ENCODE measurements at regions not wholly inside any gene's neighbourhood (a gene's known extent, or its start where the extent isn't known, plus 50 kb on each side); places are given as distances from the start of the nearest gene placed in this dataset.

- TF ChIP-seq CEBPB (IDR thresholded peaks at IDR 0.05) (no peak), YY1 (IDR thresholded peaks at IDR 0.05; ENCODE audit: low read depth) (no peak), REST (IDR thresholded peaks at IDR 0.05; ENCODE audit: low read depth) (no peak)
Measured at GRCh38 chr1:232413674-232414073, 216.3 kb downstream of the SIPA1L2 start.
